Parathyroid adenoma (tissue), 2 donors: ENCODE measurements at regions not wholly inside any gene's neighbourhood (a gene's known extent, or its start where the extent isn't known, plus 50 kb on each side); places are given as distances from the start of the nearest gene placed in this dataset.

Experiments used
- H2AFZ ChIP-seq: fragments of 300-600 bp; sonication (generic); one replicate; pipeline ENCODE4 v1.7.0; 2017; ENCODE audit warnings: antibody characterized with exemption, mild to moderate bottlenecking
- H3K27ac ChIP-seq: fragments of 300-600 bp; sonication (generic); one replicate; pipeline ENCODE4 v1.7.0; 2017
- H3K27me3 ChIP-seq: fragments of 300-600 bp; sonication (generic); one replicate; pipeline ENCODE4 v1.7.0; 2017; ENCODE audit warnings: low read length; ENCODE audit not compliant: control insufficient read depth, insufficient read depth
- H3K36me3 ChIP-seq: fragments of 300-600 bp; sonication (generic); one replicate; pipeline ENCODE4 v1.7.0; 2017; ENCODE audit warnings: low read length; ENCODE audit not compliant: control insufficient read depth, insufficient read depth
- H3K4me1 ChIP-seq: fragments of 300-600 bp; sonication (generic); one replicate; pipeline ENCODE4 v1.7.0; 2017; ENCODE audit warnings: control low read depth
- H3K4me2 ChIP-seq: fragments of 300-600 bp; sonication (generic); one replicate; pipeline ENCODE4 v1.7.0; 2017; ENCODE audit warnings: low read length
- H3K4me3 ChIP-seq: fragments of 300-600 bp; sonication (generic); one replicate; pipeline ENCODE4 v1.7.0; 2017; ENCODE audit warnings: low read depth, low read length
- H3K79me2 ChIP-seq: fragments of 300-600 bp; sonication (generic); one replicate; pipeline ENCODE4 v1.7.0; 2017; ENCODE audit warnings: control low read depth
- H3K9ac ChIP-seq: fragments of 300-600 bp; sonication (generic); one replicate; pipeline ENCODE4 v1.7.0; 2017; ENCODE audit warnings: mild to moderate bottlenecking
- H3K9me3 ChIP-seq: fragments of 300-600 bp; sonication (generic); one replicate; pipeline ENCODE4 v1.7.0; 2017; ENCODE audit warnings: low read length; ENCODE audit not compliant: control insufficient read depth
- TF ChIP-seq, protein P1 (sequence below): fragments of 300-600 bp; sonication (generic); IDR thresholded peaks from one replicate; pipeline ENCODE4 v1.7.0; 2017; ENCODE audit warnings: antibody characterized with exemption, mild to moderate bottlenecking
- donor health status: primary hyperparathyroidism.

DNA sequence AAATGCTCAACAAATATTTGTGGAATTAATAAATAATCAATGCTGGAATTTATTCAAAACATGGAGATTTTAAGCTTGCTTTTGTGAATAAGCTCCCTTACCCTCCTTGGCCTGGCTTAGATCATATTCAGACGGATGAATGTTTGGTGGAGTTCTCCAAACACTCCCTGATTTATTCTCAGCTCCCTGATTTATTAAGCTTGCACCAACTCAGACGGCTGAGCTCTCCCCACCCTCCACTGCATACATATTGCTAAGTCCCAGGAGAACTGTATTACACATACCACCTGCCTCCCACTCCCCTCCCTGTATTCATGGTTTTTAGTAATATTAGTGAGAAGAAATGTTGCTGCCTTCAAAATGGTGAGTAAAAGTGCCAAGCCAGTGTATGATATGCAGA is 1057.5 kb downstream of the SORCS3 start:
- Histone ChIP-seq H3K27ac (no peak overlapping the region), H3K9me3 (no peaks in the 10 kb centered on the region), H2AFZ (no peak overlapping the region), H3K27me3 (no peaks in the 10 kb centered on the region), H3K9ac (no peak overlapping the region), H3K79me2 (no peaks in the 10 kb centered on the region), H3K4me1 (no peaks in the 10 kb centered on the region), H3K36me3 (no peaks in the 10 kb centered on the region), H3K4me2 (no peak overlapping the region), H3K4me3 (no peak overlapping the region)
- TF ChIP-seq, protein P1, sequence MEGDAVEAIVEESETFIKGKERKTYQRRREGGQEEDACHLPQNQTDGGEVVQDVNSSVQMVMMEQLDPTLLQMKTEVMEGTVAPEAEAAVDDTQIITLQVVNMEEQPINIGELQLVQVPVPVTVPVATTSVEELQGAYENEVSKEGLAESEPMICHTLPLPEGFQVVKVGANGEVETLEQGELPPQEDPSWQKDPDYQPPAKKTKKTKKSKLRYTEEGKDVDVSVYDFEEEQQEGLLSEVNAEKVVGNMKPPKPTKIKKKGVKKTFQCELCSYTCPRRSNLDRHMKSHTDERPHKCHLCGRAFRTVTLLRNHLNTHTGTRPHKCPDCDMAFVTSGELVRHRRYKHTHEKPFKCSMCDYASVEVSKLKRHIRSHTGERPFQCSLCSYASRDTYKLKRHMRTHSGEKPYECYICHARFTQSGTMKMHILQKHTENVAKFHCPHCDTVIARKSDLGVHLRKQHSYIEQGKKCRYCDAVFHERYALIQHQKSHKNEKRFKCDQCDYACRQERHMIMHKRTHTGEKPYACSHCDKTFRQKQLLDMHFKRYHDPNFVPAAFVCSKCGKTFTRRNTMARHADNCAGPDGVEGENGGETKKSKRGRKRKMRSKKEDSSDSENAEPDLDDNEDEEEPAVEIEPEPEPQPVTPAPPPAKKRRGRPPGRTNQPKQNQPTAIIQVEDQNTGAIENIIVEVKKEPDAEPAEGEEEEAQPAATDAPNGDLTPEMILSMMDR, result no peak

DNA sequence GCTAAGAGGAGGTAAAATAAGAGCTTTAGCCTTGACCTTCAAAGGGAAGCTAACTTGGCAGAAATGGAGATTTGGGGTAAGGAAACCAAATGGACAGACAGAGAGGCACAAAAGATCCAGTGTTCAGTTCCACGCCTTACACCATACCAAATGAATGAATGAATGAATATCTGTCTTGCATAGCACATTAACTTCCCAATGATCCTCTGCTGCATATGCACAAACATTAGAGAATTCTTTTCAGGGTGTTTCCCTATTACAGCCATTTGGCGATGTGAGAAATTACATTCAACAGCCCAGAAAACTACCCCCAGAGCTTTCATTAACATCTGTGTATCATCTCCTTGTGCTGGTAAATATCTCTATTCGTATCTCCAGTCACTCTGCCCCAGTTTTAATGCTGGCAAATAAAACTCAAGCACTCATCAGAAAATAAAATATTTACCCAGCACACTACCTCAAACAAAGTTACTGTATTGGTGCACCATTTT is 1056.2 kb downstream of the SORCS3 start:
- Histone ChIP-seq H3K36me3 (no peaks in the 10 kb centered on the region), H3K4me1 (no peaks in the 10 kb centered on the region), H3K27me3 (no peaks in the 10 kb centered on the region), H3K9ac (no peak overlapping the region), H3K79me2 (no peaks in the 10 kb centered on the region), H3K9me3 (no peaks in the 10 kb centered on the region), H3K4me2 (no peak overlapping the region), H3K27ac (no peak overlapping the region), H3K4me3 (no peak overlapping the region), H2AFZ (no peak overlapping the region)
- TF ChIP-seq, protein P1, result no peak

DNA sequence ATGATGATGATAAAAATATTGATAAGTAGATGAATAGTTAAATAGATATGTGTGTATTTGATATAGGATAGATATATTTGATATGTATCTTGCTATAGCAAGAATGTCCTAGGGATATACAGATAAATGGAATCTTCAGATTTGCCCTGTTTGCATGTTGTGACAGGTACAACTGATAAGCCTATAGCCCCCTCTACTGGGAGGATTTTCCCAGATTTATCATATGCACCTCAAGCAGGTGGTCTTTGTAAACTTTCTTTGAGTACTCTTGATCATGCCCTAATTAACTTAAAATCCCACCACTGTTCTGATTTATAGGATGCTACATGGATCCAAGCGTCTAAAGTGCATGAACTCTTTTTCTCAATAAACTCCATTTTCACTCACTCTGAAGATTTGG is 1050.7 kb downstream of the SORCS3 start:
- H3K9ac ChIP-seq, result no peak overlapping the region
- H3K4me3 ChIP-seq, result no peak overlapping the region
- no peak overlapping the region for H2AFZ ChIP-seq
- TF ChIP-seq, protein P1, result no peak
- H3K9me3 ChIP-seq, result no peaks in the 10 kb centered on the region
- H3K4me2 ChIP-seq, result no peak overlapping the region
- H3K27ac ChIP-seq, result no peak overlapping the region
- no peaks in the 10 kb centered on the region for H3K79me2 ChIP-seq
- H3K4me1 ChIP-seq, result no peaks in the 10 kb centered on the region
- H3K27me3 ChIP-seq, result no peaks in the 10 kb centered on the region
- no peaks in the 10 kb centered on the region for H3K36me3 ChIP-seq

DNA sequence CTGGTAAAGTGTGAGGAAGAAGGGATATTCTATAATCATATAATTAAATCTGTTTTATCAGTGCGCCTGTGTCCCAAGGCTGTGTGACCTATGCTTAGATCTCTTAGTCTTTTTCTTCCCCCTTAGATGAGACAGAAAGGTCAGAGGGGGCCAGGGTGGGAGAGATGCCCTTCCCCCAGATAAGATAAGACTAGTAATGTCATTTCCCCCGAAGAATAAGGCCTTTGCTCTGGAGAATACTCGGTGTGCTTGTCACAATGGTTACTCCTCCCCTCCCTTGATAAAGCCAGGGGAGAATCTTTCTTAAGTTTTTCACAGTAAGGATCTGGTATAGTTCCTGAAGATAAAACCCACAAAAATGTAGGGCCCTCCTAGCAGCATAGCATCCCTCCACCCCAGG is 1041.8 kb downstream of the SORCS3 start:
- Histone ChIP-seq H3K36me3 (no peaks in the 10 kb centered on the region), H3K9me3 (no peaks in the 10 kb centered on the region), H3K4me2 (no peak overlapping the region), H3K79me2 (no peaks in the 10 kb centered on the region), H2AFZ (no peak overlapping the region), H3K4me3 (no peak overlapping the region), H3K27me3 (no peaks in the 10 kb centered on the region), H3K9ac (no peak overlapping the region), H3K27ac (no peak overlapping the region), H3K4me1 (no peaks in the 10 kb centered on the region)
- TF ChIP-seq, protein P1, result no peak

DNA sequence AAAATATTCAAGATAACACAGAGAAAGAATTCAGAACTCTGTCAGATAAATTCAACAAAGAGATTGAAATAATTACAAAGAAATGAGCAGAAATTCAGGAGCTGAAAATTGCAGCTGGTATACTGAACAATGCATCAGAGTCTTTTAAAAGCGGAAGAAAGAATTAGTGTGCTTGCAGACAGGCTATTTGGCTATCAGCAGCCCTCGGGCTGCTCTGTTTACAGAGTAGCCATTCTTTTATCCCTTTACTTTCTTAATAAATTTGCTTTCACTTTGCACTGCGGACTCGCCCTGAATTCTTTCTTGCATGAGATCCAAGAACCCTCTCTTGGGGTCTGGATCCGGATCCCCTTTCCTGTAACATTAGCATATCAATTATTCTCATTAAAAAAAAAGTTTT is 1040.0 kb downstream of the SORCS3 start:
- H3K4me2 ChIP-seq, result no peak overlapping the region
- H3K9ac ChIP-seq, result no peak overlapping the region
- H3K9me3 ChIP-seq, result no peaks in the 10 kb centered on the region
- H3K79me2 ChIP-seq, result no peaks in the 10 kb centered on the region
- H3K27ac ChIP-seq, result no peak overlapping the region
- TF ChIP-seq, protein P1, result no peak
- no peaks in the 10 kb centered on the region for H3K36me3 ChIP-seq
- no peaks in the 10 kb centered on the region for H3K27me3 ChIP-seq
- no peaks in the 10 kb centered on the region for H3K4me1 ChIP-seq
- H2AFZ ChIP-seq, result no peak overlapping the region
- no peak overlapping the region for H3K4me3 ChIP-seq
